ENCODE measurements at regions not wholly inside any gene's neighbourhood (a gene's known extent, or its start where the extent isn't known, plus 50 kb on each side); places are given as distances from the start of the nearest gene placed in this dataset.

- H3K36me3 Mint-ChIP-seq = no peaks in the 10 kb centered on the region
- no peak for ATAC-seq
- no peaks in the 10 kb centered on the region for H3K9me3 Mint-ChIP-seq
- no peak for DNase-seq (ENCODE audit: low spot score in 2 of 2)
- H3K27ac Mint-ChIP-seq = no peak overlapping the region
These were observed 165.6 kb downstream of the POU4F1 start for GRCh38 chr13:78437781-78438180.

- no peaks in the 10 kb centered on the region for H3K9me3 Mint-ChIP-seq
- H3K27ac Mint-ChIP-seq = no peak overlapping the region
- no peak for DNase-seq (ENCODE audit: low spot score in 2 of 2)
- no peaks in the 10 kb centered on the region for H3K36me3 Mint-ChIP-seq
- no peak for ATAC-seq
These were observed 167.0 kb downstream of the POU4F1 start for GRCh38 chr13:78436311-78436710.

GRCh38 chr13:78431328-78431727 lies 172.0 kb downstream of the POU4F1 start:
- ATAC-seq (no peak), DNase-seq (ENCODE audit: low spot score in 2 of 2) (no peak)
- H3K36me3 Mint-ChIP-seq = no peaks in the 10 kb centered on the region
- no peaks in the 10 kb centered on the region for H3K9me3 Mint-ChIP-seq
- no peak overlapping the region for H3K27ac Mint-ChIP-seq

- ATAC-seq = no peak
- no peaks in the 10 kb centered on the region for H3K36me3 Mint-ChIP-seq
- no peaks in the 10 kb centered on the region for H3K9me3 Mint-ChIP-seq
- no peak for DNase-seq (ENCODE audit: low spot score in 2 of 2)
- H3K27ac Mint-ChIP-seq = no peak overlapping the region
These were observed 172.5 kb downstream of the POU4F1 start for GRCh38 chr13:78430811-78431210.

- Mint-ChIP-seq H3K36me3 (no peaks in the 10 kb centered on the region), H3K9me3 (no peaks in the 10 kb centered on the region), H3K27ac (no peak overlapping the region)
- ATAC-seq = no peak
- no peak for DNase-seq (ENCODE audit: low spot score in 2 of 2)
These were observed 173.1 kb downstream of the POU4F1 start for GRCh38 chr13:78430166-78430791.

GRCh38 chr13:78428646-78429045 lies 174.7 kb downstream of the POU4F1 start:
- Mint-ChIP-seq H3K36me3 (no peaks in the 10 kb centered on the region), H3K27ac (no peak overlapping the region), H3K9me3 (peaks cover 4% of the 10 kb centered on the region in 2 donors)
- ATAC-seq (no peak), DNase-seq (ENCODE audit: low spot score in 2 of 2) (no peak)

GRCh38 chr13:78426183-78426582 lies 177.2 kb downstream of the POU4F1 start:
- ATAC-seq (no peak), DNase-seq (ENCODE audit: low spot score in 2 of 2) (no peak)
- Mint-ChIP-seq H3K27ac (no peak overlapping the region), H3K9me3 (peaks cover 4 to 5% of the 10 kb centered on the region in 2 donors), H3K36me3 (no peaks in the 10 kb centered on the region)

GRCh38 chr13:78420814-78421213 lies 182.5 kb downstream of the POU4F1 start:
- H3K36me3 Mint-ChIP-seq = no peaks in the 10 kb centered on the region
- DNase-seq (ENCODE audit: low spot score in 2 of 2) (no peak), ATAC-seq (no peak)
- no peak overlapping the region for H3K27ac Mint-ChIP-seq
- peaks cover 4 to 5% of the 10 kb centered on the region in 2 donors for H3K9me3 Mint-ChIP-seq

- Mint-ChIP-seq H3K9me3 (no peaks in the 10 kb centered on the region), H3K36me3 (no peaks in the 10 kb centered on the region), H3K27ac (no peak overlapping the region)
- DNase-seq (ENCODE audit: low spot score in 2 of 2) (no peak), ATAC-seq (no peak)
These were observed 189.3 kb downstream of the POU4F1 start for GRCh38 chr13:78413887-78414553.

- no peaks in the 10 kb centered on the region for H3K36me3 Mint-ChIP-seq
- no peak for ATAC-seq
- DNase-seq (ENCODE audit: low spot score in 2 of 2) = no peak
- no peaks in the 10 kb centered on the region for H3K9me3 Mint-ChIP-seq
- H3K27ac Mint-ChIP-seq = no peak overlapping the region
These were observed 192.5 kb downstream of the POU4F1 start for GRCh38 chr13:78410847-78411246.

GRCh38 chr13:78410164-78410563 lies 193.2 kb downstream of the POU4F1 start:
- no peak for DNase-seq (ENCODE audit: low spot score in 2 of 2)
- Mint-ChIP-seq H3K27ac (no peak overlapping the region), H3K9me3 (no peaks in the 10 kb centered on the region), H3K36me3 (no peaks in the 10 kb centered on the region)
- no peak for ATAC-seq

GRCh38 chr13:78409172-78409571 lies 194.2 kb downstream of the POU4F1 start:
- Mint-ChIP-seq H3K9me3 (no peaks in the 10 kb centered on the region), H3K36me3 (no peaks in the 10 kb centered on the region), H3K27ac (no peak overlapping the region)
- ATAC-seq (no peak), DNase-seq (ENCODE audit: low spot score in 2 of 2) (no peak)

GRCh38 chr13:78404846-78405360 lies 198.4 kb downstream of the POU4F1 start:
- no peak overlapping the region for H3K27ac Mint-ChIP-seq
- H3K9me3 Mint-ChIP-seq = no peaks in the 10 kb centered on the region
- DNase-seq (ENCODE audit: low spot score in 2 of 2) = no peak
- no peaks in the 10 kb centered on the region for H3K36me3 Mint-ChIP-seq
- ATAC-seq = no peak

- Mint-ChIP-seq H3K9me3 (no peaks in the 10 kb centered on the region), H3K27ac (no peak overlapping the region), H3K36me3 (no peaks in the 10 kb centered on the region)
- ATAC-seq (no peak), DNase-seq (ENCODE audit: low spot score in 2 of 2) (no peak)
These were observed 200.5 kb downstream of the POU4F1 start for GRCh38 chr13:78402708-78403400.

GRCh38 chr13:78401873-78402707 lies 201.3 kb downstream of the POU4F1 start:
- Mint-ChIP-seq H3K36me3 (no peaks in the 10 kb centered on the region), H3K9me3 (no peaks in the 10 kb centered on the region), H3K27ac (no peak overlapping the region)
- ATAC-seq (no peak), DNase-seq (ENCODE audit: low spot score in 2 of 2) (no peak)

- ATAC-seq = no peak
- Mint-ChIP-seq H3K9me3 (no peaks in the 10 kb centered on the region), H3K36me3 (no peaks in the 10 kb centered on the region), H3K27ac (no peak overlapping the region)
- DNase-seq (ENCODE audit: low spot score in 2 of 2) = no peak
These were observed 204.5 kb downstream of the POU4F1 start for GRCh38 chr13:78398743-78399410.

All from activated naive CD4-positive, alpha-beta T cell treated with anti-CD3 and anti-CD28 coated beads, Interleukin-2, amount 50 U/mL, for 72 hours (primary cell).